H1 (cell line): ENCODE measurements at regions not wholly inside any gene's neighbourhood (a gene's known extent, or its start where the extent isn't known, plus 50 kb on each side); places are given as distances from the start of the nearest gene placed in this dataset.

Source experiments
- CTCF ChIA-PET: fragments of 300-600 bp; sonication (Branson Sonifier 250); formaldehyde crosslinking; loops from one replicate; lab custom pipeline; 2021; ENCODE audit not compliant: partially characterized antibody; lab: Charles Lee
- POLR2A ChIA-PET: fragments of 300-600 bp; sonication (Branson Sonifier 250); formaldehyde crosslinking; loops from one replicate; lab custom pipeline; 2021; ENCODE audit warnings: inconsistent platforms; ENCODE audit not compliant: partially characterized antibody; lab: Charles Lee
- DNase-seq, 2 experiments: peaks; one replicate each; pipeline versions ENCODE4 v3.0.0 to v3.0.0-alpha.2; 2010 to 2022; ENCODE audit warnings: low spot score in 2 of 2, low read depth in 1 of 2, mixed read lengths in 1 of 2
- FAIRE-seq: peaks from 2 replicates; lab custom pipeline; 2011; peaks lifted over from hg19 to GRCh38; lab: Jason Lieb, UNC
- H2AFZ ChIP-seq: 2 replicates; pipeline ENCODE4 v1.8.1; 2012; ENCODE audit warnings: low read length, inconsistent platforms
- H2AK5ac ChIP-seq: 2 replicates; pipeline ENCODE4 v1.6.1; 2013; ENCODE audit warnings: low read depth, low read length
- H2BK120ac ChIP-seq: replicated peaks from 2 replicates; pipeline ENCODE3; 2013; ENCODE audit warnings: low read depth, low read length, inconsistent platforms
- H2BK12ac ChIP-seq: 2 replicates; pipeline ENCODE4 v1.6.1; 2013; ENCODE audit warnings: low read depth, low read length
- H2BK15ac ChIP-seq: 2 replicates; pipeline ENCODE4 v1.6.1; 2013; ENCODE audit warnings: low read length
- H2BK20ac ChIP-seq: 2 replicates; pipeline ENCODE4 v1.6.1; 2013; ENCODE audit warnings: low read length
- H2BK5ac ChIP-seq: 2 replicates; pipeline ENCODE4 v1.6.1; 2013; ENCODE audit warnings: low read depth, low read length
- H3K14ac ChIP-seq: 2 replicates; pipeline ENCODE4 v1.6.1; 2013; ENCODE audit warnings: inconsistent platforms; ENCODE audit not compliant: insufficient read length
- H3K18ac ChIP-seq: 2 replicates; pipeline ENCODE4 v1.6.1; 2013; ENCODE audit warnings: low read length; ENCODE audit errors: extremely low read depth
- H3K23ac ChIP-seq: 2 replicates; pipeline ENCODE4 v1.6.1; 2013; ENCODE audit warnings: inconsistent platforms; ENCODE audit not compliant: insufficient read length
- H3K23me2 ChIP-seq: 2 replicates; pipeline ENCODE4 v1.6.1; 2013; ENCODE audit warnings: low read depth, low read length
- H3K27ac ChIP-seq: 2 replicates; pipeline ENCODE4 v1.6.1; 2011; ENCODE audit warnings: low read depth, low read length, inconsistent platforms
- H3K27me3 ChIP-seq, 4 experiments: replicated peaks in 1 of 4; 1 replicate in 1 of 4; 2 replicates in 3 of 4; pipeline versions ENCODE4 v1.6.1 to v1.8.1; 2011 to 2013; ENCODE audit warnings: low read length in 3 of 4, mild to moderate bottlenecking in 3 of 4, inconsistent platforms in 2 of 4, mixed read lengths in 2 of 4, moderate library complexity in 1 of 4; ENCODE audit not compliant: control insufficient read depth in 3 of 4, insufficient read depth in 3 of 4; ENCODE audit errors: extremely low read depth in 1 of 4
- H3K36me3 ChIP-seq, 4 experiments: 2 replicates each; pipeline versions ENCODE4 v1.6.1 to v1.8.1; 2011 to 2013; ENCODE audit warnings: mild to moderate bottlenecking in 4 of 4, low read length in 3 of 4, moderate library complexity in 2 of 4, control low read depth in 1 of 4, inconsistent platforms in 1 of 4; ENCODE audit not compliant: insufficient read depth in 4 of 4, control insufficient read depth in 2 of 4
- H3K4ac ChIP-seq: replicated peaks from 2 replicates; pipeline ENCODE3; 2013; ENCODE audit warnings: low read length, low read depth, mixed read lengths, inconsistent platforms; ENCODE audit not compliant: insufficient read length
- H3K4me1 ChIP-seq, 4 experiments: replicated peaks in 1 of 4; 1 replicate in 1 of 4; 2 replicates in 3 of 4; pipeline versions ENCODE4 v1.6.1 to v1.8.1; 2011 to 2013; ENCODE audit warnings: low read length in 3 of 4, inconsistent platforms in 2 of 4, mixed read lengths in 1 of 4; ENCODE audit not compliant: insufficient read depth in 4 of 4, control insufficient read depth in 3 of 4
- H3K4me2 ChIP-seq, 2 experiments: 2 replicates each; pipeline versions ENCODE4 v1.6.1 to v1.8.1; 2011 to 2013; ENCODE audit warnings: low read depth in 2 of 2, low read length in 2 of 2, control low read depth in 1 of 2, inconsistent platforms in 1 of 2, mild to moderate bottlenecking in 1 of 2; ENCODE audit not compliant: insufficient read depth in 1 of 2
- H3K4me3 ChIP-seq, 4 experiments: fragments of 200-600, 300-600 bp in 1 of 4; sonication (generic), shearing (Covaris generic), sonication (Bioruptor Twin) in 1 of 4; 2 replicates each; pipeline versions ENCODE4 v1.5.1 to v1.8.1; 2011 to 2016; ENCODE audit warnings: low read length in 4 of 4, low read depth in 3 of 4, control low read depth in 2 of 4, inconsistent platforms in 2 of 4, mild to moderate bottlenecking in 2 of 4, mixed read lengths in 1 of 4, moderate library complexity in 1 of 4; ENCODE audit not compliant: insufficient read depth in 2 of 4; ENCODE audit errors: extremely low read depth in 1 of 4
- H3K56ac ChIP-seq: replicated peaks from 2 replicates; pipeline ENCODE3; 2013; ENCODE audit warnings: low read depth, mild to moderate bottlenecking, mixed read lengths, low read length, inconsistent platforms; ENCODE audit not compliant: insufficient read length
- H3K79me1 ChIP-seq: 2 replicates; pipeline ENCODE4 v1.6.1; 2013; ENCODE audit warnings: low read depth, low read length, control low read depth
- H3K79me2 ChIP-seq, 2 experiments: 2 replicates each; pipeline versions ENCODE4 v1.6.1 to v1.8.1; 2012 to 2013; ENCODE audit warnings: low read length in 2 of 2, mild to moderate bottlenecking in 2 of 2, inconsistent platforms in 1 of 2; ENCODE audit not compliant: insufficient read depth in 2 of 2, control insufficient read depth in 1 of 2
- H3K9ac ChIP-seq, 4 experiments: replicated peaks in 1 of 4; 1 replicate in 1 of 4; 2 replicates in 3 of 4; pipeline versions ENCODE4 v1.6.1 to v1.8.1; 2011 to 2013; ENCODE audit warnings: low read depth in 3 of 4, low read length in 3 of 4, control low read depth in 2 of 4, mild to moderate bottlenecking in 2 of 4, moderate library complexity in 2 of 4, inconsistent platforms in 1 of 4; ENCODE audit errors: extremely low read depth in 1 of 4
- H3K9me3 ChIP-seq, 2 experiments: 2 replicates each; pipeline versions ENCODE4 v1.6.1 to v1.8.1; 2012 to 2013; ENCODE audit warnings: mild to moderate bottlenecking in 2 of 2, moderate library complexity in 2 of 2, control low read depth in 1 of 2, inconsistent platforms in 1 of 2, low read depth in 1 of 2, low read length in 1 of 2, mixed read lengths in 1 of 2; ENCODE audit not compliant: insufficient read depth in 2 of 2
- H4K20me1 ChIP-seq, 2 experiments: replicated peaks in 1 of 2; 2 replicates each; pipeline versions ENCODE3 to v1.8.1; 2011 to 2013; ENCODE audit warnings: inconsistent platforms in 2 of 2, low read length in 2 of 2, mild to moderate bottlenecking in 1 of 2; ENCODE audit not compliant: insufficient read depth in 2 of 2, control insufficient read depth in 1 of 2
- H4K5ac ChIP-seq: 2 replicates; pipeline ENCODE4 v1.6.1; 2013; ENCODE audit warnings: low read length, low read depth, mixed read lengths, inconsistent platforms; ENCODE audit not compliant: insufficient read length
- H4K8ac ChIP-seq: 2 replicates; pipeline ENCODE4 v1.8.0; 2013; ENCODE audit warnings: mild to moderate bottlenecking, moderate library complexity, low read length, inconsistent platforms; ENCODE audit not compliant: insufficient read depth; ENCODE audit errors: extremely low read depth
- H4K91ac ChIP-seq: replicated peaks from 2 replicates; pipeline ENCODE3; 2013; ENCODE audit warnings: low read length, mixed read lengths, inconsistent platforms; ENCODE audit not compliant: insufficient read length
- BCL11A ChIP-seq, 2 experiments: IDR thresholded peaks; one replicate each; pipeline ENCODE4 v1.6.1; 2011; ENCODE audit warnings: low read depth in 2 of 2, low read length in 2 of 2, mild to moderate bottlenecking in 2 of 2
- GTF2F1 ChIP-seq: IDR thresholded peaks from 2 replicates; pipeline ENCODE4 v1.6.1; 2012; ENCODE audit warnings: low read depth, low read length, improper control_type of control experiment, borderline replicate concordance
- MAFK ChIP-seq: IDR thresholded peaks from 2 replicates; pipeline ENCODE4 v1.6.1; 2012; ENCODE audit warnings: low read depth, mild to moderate bottlenecking, improper control_type of control experiment, low read length
- POLR2A ChIP-seq, 2 experiments: IDR thresholded peaks; 1 replicate in 1 of 2; 2 replicates in 1 of 2; pipeline ENCODE4 v1.6.1; 2011; ENCODE audit warnings: low read depth in 2 of 2, low read length in 2 of 2, mild to moderate bottlenecking in 2 of 2; ENCODE audit errors: control extremely low read depth in 1 of 2
- RAD21 ChIP-seq, 2 experiments: IDR thresholded peaks in 1 of 2; conservative IDR thresholded peaks in 1 of 2; 2 replicates each; pipeline ENCODE4 v1.6.1; 2011; ENCODE audit warnings: low read depth in 2 of 2, low read length in 2 of 2, improper control_type of control experiment in 1 of 2, inconsistent platforms in 1 of 2, mild to moderate bottlenecking in 1 of 2, moderate library complexity in 1 of 2
- SRF ChIP-seq: IDR thresholded peaks from 2 replicates; pipeline ENCODE4 v1.6.1; 2011; ENCODE audit warnings: mild to moderate bottlenecking, low read depth, low read length, moderate library complexity
- TAF7 ChIP-seq: optimal IDR thresholded peaks from 2 replicates; pipeline ENCODE3; 2011; ENCODE audit warnings: low read depth, mild to moderate bottlenecking, inconsistent platforms, low read length, moderate library complexity, borderline replicate concordance
- YY1 ChIP-seq: IDR thresholded peaks from 2 replicates; pipeline ENCODE4 v1.6.1; 2011; ENCODE audit warnings: low read depth, mild to moderate bottlenecking, low read length
- ZNF274 ChIP-seq: IDR thresholded peaks from 2 replicates; pipeline ENCODE4 v1.7.0; 2012; ENCODE audit warnings: low read length, borderline replicate concordance; ENCODE audit errors: extremely low read depth
- WGBS, 2 experiments: shearing (Covaris generic) in 1 of 2; methylation state at CpG; one replicate each; pipeline versions ENCODE4 v1.1.6 to v1.1.7; 2013 to 2015; ENCODE audit warnings: low lambda C conversion rate in 2 of 2, mixed read lengths in 2 of 2, inconsistent platforms in 1 of 2, low coverage in 1 of 2, missing lambda C conversion rate in 1 of 2; ENCODE audit not compliant: insufficient replicate concordance in 2 of 2, insufficient coverage in 1 of 2, insufficient read length in 1 of 2; ENCODE audit errors: extremely low coverage in 1 of 2, missing lambda C conversion rate in 1 of 2; 5-methylcytosine and 5-hydroxymethylcytosine counted together
- TF ChIP-seq, protein P1 (sequence below): IDR thresholded peaks from 2 replicates; pipeline ENCODE4 v1.6.1; 2011; ENCODE audit warnings: low read depth, mild to moderate bottlenecking, low read length; ENCODE audit not compliant: insufficient read depth

DNA sequence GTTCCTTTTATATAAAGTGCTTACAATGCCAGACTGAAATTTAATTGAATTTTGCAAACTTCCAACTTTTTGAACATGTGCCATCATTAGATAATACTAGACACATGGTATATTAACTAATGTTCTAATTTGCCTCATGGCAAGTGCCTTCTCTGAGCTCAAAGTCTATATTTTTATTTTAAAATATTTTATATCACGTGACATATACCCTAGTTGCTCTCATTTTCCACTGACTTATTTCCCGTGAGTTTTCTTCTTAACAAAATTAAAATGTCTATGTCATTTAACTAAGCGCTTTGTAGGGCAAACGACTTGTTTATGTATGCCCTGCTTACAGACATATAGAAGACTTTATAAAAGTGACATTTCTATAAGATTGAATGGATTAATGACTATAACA is 509.6 kb upstream of the SYT4 start:
- H2BK120ac ChIP-seq: no peak overlapping the region
- ChIA-PET POLR2A (no interaction called here), CTCF (interaction anchor here (0.6 kb wide), 2 partner anchors 170 to 332 kb away, joined by 3 read pairs; no protein-coding TSS in a partner anchor)
- TF ChIP-seq RAD21 (IDR thresholded peaks at IDR 0.05 in 1 of 2, conservative IDR thresholded peaks at IDR 0.05 in 1 of 2; ENCODE audit: low read depth in 2 of 2, low read length in 2 of 2): no peak
- TF ChIP-seq POLR2A (IDR thresholded peaks at IDR 0.05; ENCODE audit: control extremely low read depth in 1 of 2, low read depth in 2 of 2, low read length in 2 of 2): no peak
- TF ChIP-seq BCL11A (IDR thresholded peaks at IDR 0.05; ENCODE audit: low read depth in 2 of 2, low read length in 2 of 2): no peak
- TF ChIP-seq MAFK: no peak
- TF ChIP-seq YY1: no peak
- no peak for TF ChIP-seq ZNF274
- TF ChIP-seq GTF2F1: no peak
- no peak for TF ChIP-seq SRF
- TF ChIP-seq, protein P1, sequence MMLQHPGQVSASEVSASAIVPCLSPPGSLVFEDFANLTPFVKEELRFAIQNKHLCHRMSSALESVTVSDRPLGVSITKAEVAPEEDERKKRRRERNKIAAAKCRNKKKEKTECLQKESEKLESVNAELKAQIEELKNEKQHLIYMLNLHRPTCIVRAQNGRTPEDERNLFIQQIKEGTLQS: no peak
- no peak for TF ChIP-seq TAF7
- H3K18ac ChIP-seq: no peak overlapping the region
- no peak overlapping the region for H2BK5ac ChIP-seq
- H4K20me1 ChIP-seq: no peaks in the 10 kb centered on the region
- H3K4ac ChIP-seq: no peak overlapping the region
- 92% methylated on average over 4 of the region's 4 CpGs; no CpG with 5 or more reads in 1 of the 2 experiments for WGBS, 2 experiments
- no peak overlapping the region for H2AFZ ChIP-seq
- no peak overlapping the region for H4K8ac ChIP-seq
- no peak overlapping the region for H3K9ac ChIP-seq
- FAIRE-seq (no peak), DNase-seq (no peak)
- no peak overlapping the region for H4K91ac ChIP-seq
- H3K27me3 ChIP-seq: no peaks in the 10 kb centered on the region; a peak in 1 of 7 replicates
- no peak overlapping the region for H3K56ac ChIP-seq
- no peak overlapping the region for H3K27ac ChIP-seq
- no peak overlapping the region for H2BK15ac ChIP-seq
- H3K14ac ChIP-seq: no peak overlapping the region
- no peaks in the 10 kb centered on the region for H3K23me2 ChIP-seq
- no peak overlapping the region for H2BK20ac ChIP-seq
- no peaks in the 10 kb centered on the region for H3K36me3 ChIP-seq
- no peaks in the 10 kb centered on the region for H3K9me3 ChIP-seq
- H2AK5ac ChIP-seq: no peak overlapping the region
- H3K4me3 ChIP-seq: no peak overlapping the region
- H3K79me2 ChIP-seq: no peaks in the 10 kb centered on the region
- no peak overlapping the region for H2BK12ac ChIP-seq
- H3K4me2 ChIP-seq: no peak overlapping the region
- H3K4me1 ChIP-seq: no peaks in the 10 kb centered on the region
- H3K79me1 ChIP-seq: no peaks in the 10 kb centered on the region
- no peak overlapping the region for H3K23ac ChIP-seq
- no peak overlapping the region for H4K5ac ChIP-seq
